Gastroesophageal sphincter (tissue), 3 donors: ENCODE measurements at regions not wholly inside any gene's neighbourhood (a gene's known extent, or its start where the extent isn't known, plus 50 kb on each side); places are given as distances from the start of the nearest gene placed in this dataset.

Experiments
- CTCF ChIP-seq, 4 experiments: fragments of 200-600 bp in 2 of 4; fragments of 450-650 bp in 2 of 4; sonication (generic) in 1 of 4; IDR thresholded peaks; one replicate each; pipeline ENCODE4 v1.5.1; 2017 to 2019; ENCODE audit warnings: antibody characterized with exemption in 4 of 4, mild to moderate bottlenecking in 2 of 4, moderate library complexity in 2 of 4
- EP300 ChIP-seq: sonication (generic); formaldehyde crosslinking; IDR thresholded peaks from one replicate; pipeline ENCODE4 v1.6.1; 2017; ENCODE audit warnings: antibody characterized with exemption, mild to moderate bottlenecking
- POLR2A ChIP-seq, 2 donors: fragments of 450-650 bp; IDR thresholded peaks; one replicate each; pipeline ENCODE4 v1.6.1; 2017; ENCODE audit warnings: antibody characterized with exemption in 2 of 2, mild to moderate bottlenecking in 2 of 2, moderate library complexity in 1 of 2
- POLR2AphosphoS5 ChIP-seq: sonication (generic); formaldehyde crosslinking; IDR thresholded peaks from one replicate; pipeline ENCODE4 v1.6.1; 2017; ENCODE audit warnings: antibody characterized with exemption

GRCh38 chr18:40907842-40908241 lies 1047.2 kb upstream of the PIK3C3 start:
- no peak for TF ChIP-seq CTCF (IDR thresholded peaks at IDR 0.05)
- no peak for TF ChIP-seq POLR2A (IDR thresholded peaks at IDR 0.05)
- no peak for TF ChIP-seq POLR2AphosphoS5
- TF ChIP-seq EP300 = no peak
